ENCODE measurements at regions not wholly inside any gene's neighbourhood (a gene's known extent, or its start where the extent isn't known, plus 50 kb on each side); places are given as distances from the start of the nearest gene placed in this dataset.
"Not testable (repeated sequence)": the region's sequence is repeated elsewhere in the genome, so short reads cannot be mapped to it uniquely, and the experiment has no call there.

GRCh38 chr12:60630796-60631195 lies 1035.0 kb downstream of the SLC16A7 start:
- DNase-seq (ENCODE audit: low read depth in 4 of 4, low spot score in 3 of 4), result no peak

GRCh38 chr12:60644076-60644475 lies 1048.2 kb downstream of the SLC16A7 start:
- no peak for DNase-seq (ENCODE audit: low read depth in 4 of 4, low spot score in 3 of 4)

- no peak for DNase-seq (ENCODE audit: low read depth in 4 of 4, low spot score in 3 of 4)
Observed at GRCh38 chr12:60666895-60667294, 1071.1 kb downstream of the SLC16A7 start.

GRCh38 chr12:60672949-60673348 lies 1077.1 kb downstream of the SLC16A7 start:
- no peak for DNase-seq (ENCODE audit: low read depth in 4 of 4, low spot score in 3 of 4)

- DNase-seq (ENCODE audit: low read depth in 4 of 4, low spot score in 3 of 4), result no peak
Observed at GRCh38 chr12:60684988-60685655, 1089.3 kb downstream of the SLC16A7 start.

GRCh38 chr12:60689137-60689536 lies 1093.3 kb downstream of the SLC16A7 start:
- DNase-seq (ENCODE audit: low read depth in 4 of 4, low spot score in 3 of 4), result no peak

GRCh38 chr12:60693019-60693626 lies 1097.3 kb downstream of the SLC16A7 start:
- DNase-seq (ENCODE audit: low read depth in 4 of 4, low spot score in 3 of 4), result no peak

GRCh38 chr12:60704171-60704914 lies 1108.5 kb downstream of the SLC16A7 start:
- no peak for DNase-seq (ENCODE audit: low read depth in 4 of 4, low spot score in 3 of 4)

GRCh38 chr12:60710246-60710645 lies 1114.4 kb downstream of the SLC16A7 start:
- no peak for DNase-seq (ENCODE audit: low read depth in 4 of 4, low spot score in 3 of 4)

- DNase-seq (ENCODE audit: low read depth in 4 of 4, low spot score in 3 of 4), result no peak
Observed at GRCh38 chr12:60714141-60714900, 1118.5 kb downstream of the SLC16A7 start.

- DNase-seq (ENCODE audit: low read depth in 4 of 4, low spot score in 3 of 4), result no peak
Observed at GRCh38 chr12:60724475-60724874, 1128.6 kb downstream of the SLC16A7 start.

- no peak for DNase-seq (ENCODE audit: low read depth in 4 of 4, low spot score in 3 of 4)
Observed at GRCh38 chr12:60724984-60725383, 1129.2 kb downstream of the SLC16A7 start.

GRCh38 chr12:60752589-60752988 lies 1156.8 kb downstream of the SLC16A7 start:
- no peak for DNase-seq (ENCODE audit: low read depth in 4 of 4, low spot score in 3 of 4)

- DNase-seq (ENCODE audit: low read depth in 4 of 4, low spot score in 3 of 4), result no peak
Observed at GRCh38 chr12:60758224-60758623, 1162.4 kb downstream of the SLC16A7 start.

- DNase-seq (ENCODE audit: low read depth in 4 of 4, low spot score in 3 of 4), result no peak
Observed at GRCh38 chr12:60760965-60761364, 1165.1 kb downstream of the SLC16A7 start.

- not testable (repeated sequence) for DNase-seq (ENCODE audit: low read depth in 4 of 4, low spot score in 3 of 4)
Observed at GRCh38 chr12:60801166-60801565, 1205.3 kb downstream of the SLC16A7 start.

- DNase-seq (ENCODE audit: low read depth in 4 of 4, low spot score in 3 of 4), result no peak
Observed at GRCh38 chr12:60803147-60803546, 1207.3 kb downstream of the SLC16A7 start.

GRCh38 chr12:60805364-60805763 lies 1209.5 kb downstream of the SLC16A7 start:
- DNase-seq (ENCODE audit: low read depth in 4 of 4, low spot score in 3 of 4), result no peak

GRCh38 chr12:60819794-60820193 lies 1224.0 kb downstream of the SLC16A7 start:
- no peak for DNase-seq (ENCODE audit: low read depth in 4 of 4, low spot score in 3 of 4)

GRCh38 chr12:60822580-60822979 lies 1226.8 kb downstream of the SLC16A7 start:
- no peak for DNase-seq (ENCODE audit: low read depth in 4 of 4, low spot score in 3 of 4)

GRCh38 chr12:60830381-60830780 lies 1234.6 kb downstream of the SLC16A7 start:
- no peak for DNase-seq (ENCODE audit: low read depth in 4 of 4, low spot score in 3 of 4)
